ENCODE measurements at regions not wholly inside any gene's neighbourhood (a gene's known extent, or its start where the extent isn't known, plus 50 kb on each side); places are given as distances from the start of the nearest gene placed in this dataset.

DNA sequence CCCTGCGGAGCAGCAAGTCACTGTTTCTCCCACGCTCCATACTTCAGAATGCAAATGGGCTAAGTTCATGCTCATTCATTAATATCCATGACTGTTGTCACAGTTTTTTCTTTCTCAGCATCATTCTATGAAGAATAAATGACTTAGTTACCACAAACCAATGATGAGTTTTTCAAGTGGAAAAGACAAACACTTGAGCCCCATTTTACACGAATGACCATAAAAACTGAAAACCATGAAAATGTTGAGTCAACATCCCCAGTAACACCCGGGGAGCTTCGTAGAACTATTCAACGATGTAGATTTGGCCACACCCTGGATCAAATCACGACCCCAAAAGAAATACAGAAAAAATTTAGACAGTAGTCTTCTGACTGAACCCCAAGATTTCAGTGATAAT lies 99.8 kb upstream of the GJB6 start:
- TF ChIP-seq, protein P1, sequence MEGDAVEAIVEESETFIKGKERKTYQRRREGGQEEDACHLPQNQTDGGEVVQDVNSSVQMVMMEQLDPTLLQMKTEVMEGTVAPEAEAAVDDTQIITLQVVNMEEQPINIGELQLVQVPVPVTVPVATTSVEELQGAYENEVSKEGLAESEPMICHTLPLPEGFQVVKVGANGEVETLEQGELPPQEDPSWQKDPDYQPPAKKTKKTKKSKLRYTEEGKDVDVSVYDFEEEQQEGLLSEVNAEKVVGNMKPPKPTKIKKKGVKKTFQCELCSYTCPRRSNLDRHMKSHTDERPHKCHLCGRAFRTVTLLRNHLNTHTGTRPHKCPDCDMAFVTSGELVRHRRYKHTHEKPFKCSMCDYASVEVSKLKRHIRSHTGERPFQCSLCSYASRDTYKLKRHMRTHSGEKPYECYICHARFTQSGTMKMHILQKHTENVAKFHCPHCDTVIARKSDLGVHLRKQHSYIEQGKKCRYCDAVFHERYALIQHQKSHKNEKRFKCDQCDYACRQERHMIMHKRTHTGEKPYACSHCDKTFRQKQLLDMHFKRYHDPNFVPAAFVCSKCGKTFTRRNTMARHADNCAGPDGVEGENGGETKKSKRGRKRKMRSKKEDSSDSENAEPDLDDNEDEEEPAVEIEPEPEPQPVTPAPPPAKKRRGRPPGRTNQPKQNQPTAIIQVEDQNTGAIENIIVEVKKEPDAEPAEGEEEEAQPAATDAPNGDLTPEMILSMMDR (conservative IDR thresholded peaks at IDR 0.05 in 1 of 2, IDR thresholded peaks at IDR 0.05 in 1 of 2; ENCODE audit: low read depth in 1 of 2, low read length in 2 of 2), result no peak
- no peak for TF ChIP-seq EZH2 (IDR thresholded peaks at IDR 0.05; ENCODE audit: low read length, missing control alignments)
